K562 (cell line): ENCODE measurements at regions not wholly inside any gene's neighbourhood (a gene's known extent, or its start where the extent isn't known, plus 50 kb on each side); places are given as distances from the start of the nearest gene placed in this dataset.

Experiments
- AFF1 ChIP-seq, 2 experiments: fragments of 450-650 bp; IDR thresholded peaks; 2 replicates each; pipeline ENCODE4 v1.6.1; 2018; ENCODE audit warnings: mild to moderate bottlenecking in 2 of 2, low read depth in 1 of 2; ENCODE audit not compliant: partially characterized antibody in 2 of 2
- EP300 ChIP-seq: IDR thresholded peaks from 2 replicates; pipeline ENCODE4 v1.6.1; 2012; ENCODE audit warnings: low read length, improper control_type of control experiment
- FOS ChIP-seq: IDR thresholded peaks from 3 replicates; pipeline ENCODE4 v1.6.1; 2011; ENCODE audit not compliant: insufficient read length; ENCODE audit errors: extremely low read depth
- KDM4B ChIP-seq, 2 experiments: fragments of 450-650 bp in 1 of 2; sonication (generic) in 1 of 2; IDR thresholded peaks; 2 replicates each; pipeline ENCODE4 v1.6.1; 2016 to 2017; ENCODE audit warnings: borderline replicate concordance in 2 of 2, antibody characterized with exemption in 1 of 2, low read depth in 1 of 2, mild to moderate bottlenecking in 1 of 2
- MCM2 ChIP-seq: fragments of 450-650 bp; IDR thresholded peaks from 2 replicates; pipeline ENCODE4 v1.6.1; 2017; ENCODE audit warnings: low read depth, mild to moderate bottlenecking
- NONO ChIP-seq, 2 experiments: fragments of 200-400 bp in 1 of 2; fragments of 450-650 bp in 1 of 2; formaldehyde crosslinking in 1 of 2; IDR thresholded peaks; 2 replicates each; pipeline ENCODE4 v1.6.1; 2017; ENCODE audit warnings: low read depth in 2 of 2, mild to moderate bottlenecking in 2 of 2, moderate library complexity in 2 of 2, low read length in 1 of 2
- TAF9B ChIP-seq: fragments of 450-650 bp; IDR thresholded peaks from 2 replicates; pipeline ENCODE4 v1.6.1; 2018; ENCODE audit warnings: mild to moderate bottlenecking; ENCODE audit not compliant: partially characterized antibody
- TEAD4 ChIP-seq, 2 experiments: sonication (generic) in 1 of 2; formaldehyde crosslinking in 1 of 2; IDR thresholded peaks; 2 replicates each; pipeline versions ENCODE4 v1.6.1 to v1.8.0; 2012 to 2022; ENCODE audit warnings: borderline replicate concordance in 1 of 2, inconsistent platforms in 1 of 2, low read length in 1 of 2, mild to moderate bottlenecking in 1 of 2, missing genetic modification reagents in 1 of 2
- ZC3H11A ChIP-seq: IDR thresholded peaks from 2 replicates; pipeline ENCODE4 v1.6.1; 2012; ENCODE audit warnings: low read depth, low read length, improper control_type of control experiment
- ZNF212 ChIP-seq: fragments of 450-650 bp; formaldehyde crosslinking; IDR thresholded peaks from 2 replicates; pipeline ENCODE4 v1.4.0; 2020; ENCODE audit warnings: mild to moderate bottlenecking

GRCh38 chr4:32147446-32148085 is 1427.4 kb downstream of the PCDH7 start (continued):
- no peak for TF ChIP-seq TEAD4 (IDR thresholded peaks at IDR 0.05; ENCODE audit: low read length)
- no peak for TF ChIP-seq TEAD4 (CRISPR knock-in tag; IDR thresholded peaks at IDR 0.05; ENCODE audit: borderline replicate concordance)
- no peak for TF ChIP-seq AFF1 (IDR thresholded peaks at IDR 0.05; ENCODE audit: low read depth in 1 of 2, partially characterized antibody in 2 of 2)
- no peak for TF ChIP-seq TAF9B
- TF ChIP-seq NONO (IDR thresholded peaks at IDR 0.05; ENCODE audit: low read depth in 2 of 2, low read length in 1 of 2), result no peak
- TF ChIP-seq EP300, result no peak
- no peak for TF ChIP-seq ZC3H11A
- no peak for TF ChIP-seq MCM2
- no peak for TF ChIP-seq ZNF212 (CRISPR knock-in tag)
- no peak for TF ChIP-seq FOS
- no peak for TF ChIP-seq KDM4B (IDR thresholded peaks at IDR 0.05; ENCODE audit: borderline replicate concordance in 2 of 2, low read depth in 1 of 2)
